Esophagus muscularis mucosa (tissue), 4 donors: ENCODE measurements at regions not wholly inside any gene's neighbourhood (a gene's known extent, or its start where the extent isn't known, plus 50 kb on each side); places are given as distances from the start of the nearest gene placed in this dataset.

Experiments used
- EP300 ChIP-seq: sonication (generic); formaldehyde crosslinking; IDR thresholded peaks from one replicate; pipeline ENCODE4 v1.6.1; 2017; ENCODE audit warnings: antibody characterized with exemption
- POLR2A ChIP-seq: fragments of 450-650 bp; IDR thresholded peaks from one replicate; pipeline ENCODE4 v1.6.1; 2017; ENCODE audit warnings: antibody characterized with exemption, moderate library complexity, mild to moderate bottlenecking, low read depth
- POLR2AphosphoS5 ChIP-seq, 2 donors: sonication (generic); formaldehyde crosslinking; IDR thresholded peaks; one replicate each; pipeline ENCODE4 v1.6.1; 2017; ENCODE audit warnings: antibody characterized with exemption in 2 of 2
- TF ChIP-seq, protein P1 (sequence below), 3 experiments: fragments of 200-600 bp in 2 of 3; fragments of 450-650 bp in 1 of 3; sonication (generic) in 2 of 3; IDR thresholded peaks; one replicate each; pipeline ENCODE4 v1.5.1; 2017 to 2019; ENCODE audit warnings: antibody characterized with exemption in 3 of 3, mild to moderate bottlenecking in 2 of 3, moderate library complexity in 1 of 3

- TF ChIP-seq, protein P1, sequence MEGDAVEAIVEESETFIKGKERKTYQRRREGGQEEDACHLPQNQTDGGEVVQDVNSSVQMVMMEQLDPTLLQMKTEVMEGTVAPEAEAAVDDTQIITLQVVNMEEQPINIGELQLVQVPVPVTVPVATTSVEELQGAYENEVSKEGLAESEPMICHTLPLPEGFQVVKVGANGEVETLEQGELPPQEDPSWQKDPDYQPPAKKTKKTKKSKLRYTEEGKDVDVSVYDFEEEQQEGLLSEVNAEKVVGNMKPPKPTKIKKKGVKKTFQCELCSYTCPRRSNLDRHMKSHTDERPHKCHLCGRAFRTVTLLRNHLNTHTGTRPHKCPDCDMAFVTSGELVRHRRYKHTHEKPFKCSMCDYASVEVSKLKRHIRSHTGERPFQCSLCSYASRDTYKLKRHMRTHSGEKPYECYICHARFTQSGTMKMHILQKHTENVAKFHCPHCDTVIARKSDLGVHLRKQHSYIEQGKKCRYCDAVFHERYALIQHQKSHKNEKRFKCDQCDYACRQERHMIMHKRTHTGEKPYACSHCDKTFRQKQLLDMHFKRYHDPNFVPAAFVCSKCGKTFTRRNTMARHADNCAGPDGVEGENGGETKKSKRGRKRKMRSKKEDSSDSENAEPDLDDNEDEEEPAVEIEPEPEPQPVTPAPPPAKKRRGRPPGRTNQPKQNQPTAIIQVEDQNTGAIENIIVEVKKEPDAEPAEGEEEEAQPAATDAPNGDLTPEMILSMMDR (IDR thresholded peaks at IDR 0.05): no peak
- TF ChIP-seq POLR2A: no peak
- TF ChIP-seq EP300: no peak
- TF ChIP-seq POLR2AphosphoS5 (IDR thresholded peaks at IDR 0.05): no peak
Observed at GRCh38 chr9:110059461-110059860, 148.5 kb downstream of the C9orf152 start.
